HG02870 (cell line): ENCODE measurements at regions not wholly inside any gene's neighbourhood (a gene's known extent, or its start where the extent isn't known, plus 50 kb on each side); places are given as distances from the start of the nearest gene placed in this dataset.
"Not testable (repeated sequence)": the region's sequence is repeated elsewhere in the genome, so short reads cannot be mapped to it uniquely, and the experiment has no call there.

Source experiments
- ATAC-seq: cut with Tn5 transposase; IDR thresholded peaks from one replicate; pipeline ENCODE4 v1.9.1; 2021; ENCODE audit warnings: mild to moderate bottlenecking, moderate library complexity; ENCODE audit not compliant: unreplicated experiment

DNA sequence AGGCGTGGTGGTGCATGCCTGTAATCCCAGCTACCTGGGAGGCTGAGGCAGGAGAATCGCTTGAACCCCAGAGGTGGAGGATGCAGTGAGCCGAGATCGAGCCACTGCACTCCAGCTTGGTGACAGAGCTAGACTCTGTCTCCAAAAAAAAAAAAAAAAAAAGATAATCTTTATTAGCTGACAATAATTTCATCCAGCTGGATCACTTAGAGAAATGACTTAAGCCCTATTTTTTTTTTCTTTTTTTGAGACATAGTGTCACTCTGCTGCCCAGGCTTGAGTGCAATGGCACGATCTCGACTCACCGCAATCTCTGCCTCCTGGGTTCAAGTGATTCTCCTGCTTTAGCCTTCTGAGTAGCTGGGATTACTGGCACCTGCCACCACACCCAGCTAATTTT, 51.6 kb upstream of the MAP4K4 start:
- ATAC-seq: not testable (repeated sequence)

DNA sequence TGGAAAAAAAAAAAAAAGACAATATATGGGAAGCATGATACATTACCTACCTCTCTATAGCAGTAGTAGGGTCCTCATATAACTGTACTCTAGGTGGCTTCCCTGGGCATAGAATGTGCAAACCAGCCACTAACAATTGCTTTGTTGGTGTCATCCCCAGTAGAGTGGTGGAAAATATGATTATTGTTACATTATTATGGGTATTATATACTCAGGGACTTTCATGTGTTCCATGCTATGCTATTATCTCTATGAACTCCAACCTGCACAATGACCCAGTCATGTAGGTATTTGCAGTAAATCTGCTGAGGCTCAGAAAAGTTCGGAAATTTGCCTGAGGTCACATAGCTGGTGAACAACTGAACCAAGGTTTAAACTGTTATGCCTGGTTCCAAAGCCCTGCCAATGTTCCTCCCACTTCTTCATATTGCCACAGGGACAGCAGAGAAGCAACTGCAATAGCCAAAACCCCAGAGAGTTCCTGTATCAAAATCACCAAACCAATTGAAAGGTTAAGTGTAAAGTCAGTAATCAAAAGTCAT, 52.6 kb upstream of the MAP4K4 start:
- ATAC-seq: no peak

DNA sequence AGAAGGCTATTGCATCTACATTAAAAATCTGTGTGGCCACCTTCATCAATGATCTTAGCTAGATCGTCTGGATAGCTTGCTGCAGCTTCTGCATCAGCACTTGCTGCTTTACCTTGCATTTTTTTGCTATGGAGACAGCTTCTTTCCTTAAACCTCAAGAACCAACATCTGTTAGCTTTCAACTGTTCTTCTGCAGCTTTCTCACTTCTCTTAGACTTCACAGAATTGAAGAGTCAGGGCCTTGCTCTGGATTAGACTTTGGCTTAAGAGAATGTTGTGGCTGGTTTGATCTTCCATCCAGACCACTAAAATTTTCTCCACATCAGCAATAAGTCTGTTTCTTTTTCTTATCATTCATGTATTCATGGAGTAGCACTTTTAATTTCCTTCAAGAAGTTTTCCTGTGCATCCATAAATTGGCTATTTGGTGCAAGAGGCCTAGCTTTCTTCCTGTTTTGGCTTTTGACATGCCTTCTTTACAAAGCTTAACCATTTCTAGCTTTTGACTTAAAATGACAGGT, 54.4 kb upstream of the MAP4K4 start:
- no peak for ATAC-seq

DNA sequence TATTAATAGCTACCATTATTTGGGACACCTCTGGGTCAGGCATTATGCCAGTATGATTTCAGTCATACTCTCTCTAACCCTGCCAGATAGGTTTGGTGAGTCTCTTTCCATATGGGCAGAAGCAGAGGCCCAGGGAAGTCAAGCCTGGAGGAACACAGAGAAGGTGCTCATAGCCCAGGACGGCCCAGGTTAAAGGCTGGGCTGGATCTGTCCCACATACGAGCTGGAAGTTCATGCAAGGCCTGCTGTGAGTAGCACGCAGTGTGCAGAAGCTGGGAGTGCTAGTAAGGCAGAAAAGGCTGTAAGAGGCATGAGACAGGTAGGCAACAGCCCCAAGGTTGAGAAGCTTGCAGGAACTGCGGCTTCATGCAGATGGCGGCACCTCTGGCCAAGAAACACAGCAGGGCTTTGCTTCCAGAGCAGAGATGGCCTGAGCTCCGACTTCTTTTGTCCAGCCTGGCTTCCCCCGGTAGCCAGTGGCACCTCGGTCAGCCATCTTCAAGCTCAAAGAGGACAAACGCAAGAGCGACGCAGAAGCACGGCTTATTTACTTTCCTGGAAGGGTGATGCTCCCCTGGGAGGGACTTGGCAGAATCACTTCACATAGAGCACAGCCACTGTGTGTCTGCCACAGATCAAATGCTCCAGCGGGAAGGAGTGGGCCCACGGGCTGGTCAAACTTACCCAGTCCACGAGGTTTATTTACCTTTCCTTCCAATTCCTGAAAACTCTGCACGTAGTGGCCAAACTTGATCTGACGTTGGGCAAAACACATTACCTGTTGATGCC, 58.5 kb upstream of the MAP4K4 start:
- no peak for ATAC-seq

DNA sequence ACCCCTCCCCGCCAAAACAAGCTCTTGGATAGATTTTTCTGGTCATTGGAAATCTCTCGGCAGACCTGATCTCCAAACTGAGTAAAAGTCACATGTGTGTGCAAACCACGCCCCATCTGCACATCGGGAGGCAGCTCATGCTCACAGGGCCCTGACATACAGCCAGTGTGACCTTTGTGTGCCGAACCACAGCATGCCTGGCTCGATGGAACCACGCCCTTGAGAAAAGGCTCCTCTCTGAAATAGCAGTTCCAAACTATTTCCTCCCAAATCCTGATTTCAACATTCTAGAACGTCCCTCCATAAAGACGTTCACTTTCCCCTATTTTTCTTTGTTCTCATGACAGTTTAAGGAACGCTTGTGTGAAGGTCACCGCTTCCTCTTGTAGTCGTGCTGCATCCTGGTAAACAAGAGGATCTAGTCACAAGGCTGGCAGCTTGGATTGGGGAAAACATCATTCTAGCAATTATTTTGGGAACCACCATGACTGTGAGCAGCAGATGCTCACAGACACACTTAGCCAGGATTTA, 59.3 kb upstream of the MAP4K4 start:
- no peak for ATAC-seq

DNA sequence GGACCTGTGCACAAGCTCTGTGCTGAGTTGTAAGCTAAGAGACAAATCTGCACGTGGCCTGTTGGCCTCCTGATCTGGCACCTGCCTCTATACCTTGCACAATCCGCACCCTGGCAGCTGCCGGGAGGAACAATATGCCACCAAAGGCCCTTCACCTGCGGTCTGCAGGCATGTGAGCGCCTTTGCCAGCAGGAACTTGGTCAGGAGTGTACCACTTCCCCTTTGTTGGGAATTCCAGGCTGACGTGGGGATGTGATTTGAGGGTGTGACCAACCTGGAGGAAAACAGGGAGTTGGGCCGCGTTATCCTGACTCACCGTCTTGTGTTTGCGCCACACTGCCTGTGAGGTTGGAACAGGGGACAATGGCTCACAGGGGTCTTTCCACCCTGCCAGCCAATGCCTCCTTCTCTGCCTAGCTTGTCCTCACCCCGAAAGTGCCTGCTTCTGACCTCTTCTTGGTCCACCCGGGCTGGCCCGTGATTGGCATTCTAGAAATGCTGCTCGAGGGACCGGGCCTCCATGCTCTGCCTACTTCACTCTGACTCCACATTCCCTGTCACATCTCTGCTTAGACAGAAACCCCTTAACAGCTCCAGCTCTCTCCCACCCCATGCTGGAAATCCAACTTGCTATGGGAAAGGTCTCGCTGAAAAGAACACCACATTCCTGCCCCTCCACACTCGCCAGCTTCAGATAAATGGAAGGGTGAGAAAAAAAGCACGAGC, 67.1 kb upstream of the MAP4K4 start:
- no peak for ATAC-seq

DNA sequence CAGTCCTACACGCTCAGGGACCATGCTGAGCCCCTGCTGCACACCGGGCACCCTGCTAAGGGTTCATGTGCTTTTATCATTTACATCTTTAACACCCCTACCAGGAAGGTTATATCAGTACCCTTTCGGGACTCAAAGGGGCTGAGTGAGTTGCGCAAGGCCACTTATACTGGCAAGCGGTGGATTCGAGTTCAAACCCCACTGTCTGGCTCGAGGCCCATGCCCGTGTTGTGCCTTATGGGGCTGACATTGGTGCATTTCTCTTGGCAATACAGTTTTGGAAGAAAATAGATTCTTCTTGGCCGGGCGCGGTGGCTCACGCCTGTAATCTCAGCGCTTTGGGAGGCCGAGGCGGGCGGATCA, 69.5 kb upstream of the MAP4K4 start:
- ATAC-seq: no peak

DNA sequence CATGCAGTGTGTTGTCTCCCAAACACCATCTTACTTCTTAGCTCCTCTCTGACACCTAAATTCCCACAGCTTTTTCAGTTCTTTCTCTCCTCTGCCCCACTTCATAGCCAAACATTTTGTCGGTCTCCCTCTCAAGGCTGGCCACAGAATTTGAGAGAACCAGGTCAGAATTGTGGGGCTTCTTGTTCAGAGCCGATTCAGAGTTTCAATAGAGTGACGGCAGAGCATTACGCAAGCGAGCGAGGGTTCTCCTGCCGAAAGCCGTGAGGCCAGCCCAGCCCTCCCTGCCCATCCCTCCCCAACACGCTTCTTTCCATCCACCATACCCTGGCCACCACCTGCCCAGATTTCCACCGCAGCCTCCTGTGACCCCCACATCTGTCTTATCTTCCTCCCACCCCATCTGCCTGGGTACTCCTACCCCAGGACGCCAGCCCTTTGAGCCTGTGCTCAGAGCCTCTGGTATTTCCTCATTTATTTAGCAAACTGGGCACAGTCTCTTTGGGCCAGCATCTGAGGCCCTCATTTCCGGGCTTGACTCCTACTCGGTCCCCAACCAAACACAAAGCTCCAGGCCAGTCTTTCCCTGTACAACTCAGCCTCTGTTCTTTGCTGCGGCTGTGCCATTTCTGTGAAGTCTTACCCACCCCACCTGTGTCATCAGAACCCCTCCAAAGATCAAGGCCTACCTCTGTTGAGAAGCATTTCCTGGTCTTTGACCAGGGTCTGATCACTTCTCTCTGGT, 70.0 kb upstream of the MAP4K4 start:
- no peak for ATAC-seq

DNA sequence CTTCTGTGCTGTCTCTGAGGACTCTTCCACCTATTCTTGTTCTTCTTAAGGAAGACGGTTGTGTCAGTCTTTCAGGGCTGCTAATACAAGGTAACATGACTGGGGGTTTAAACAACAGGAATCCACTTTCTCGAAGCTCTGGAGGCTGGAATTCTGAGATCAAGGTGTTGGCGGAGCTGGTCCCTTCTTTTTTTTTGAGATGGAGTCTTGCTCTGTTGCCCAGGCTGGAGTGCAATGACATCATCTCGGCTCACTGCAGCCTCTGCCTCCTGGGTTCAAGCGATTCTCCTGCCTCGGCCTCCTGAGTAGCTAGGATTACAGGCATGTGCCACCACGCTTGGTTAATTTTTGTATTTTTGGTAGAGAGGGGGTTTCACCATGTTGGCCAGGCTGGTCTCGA, 71.7 kb upstream of the MAP4K4 start:
- ATAC-seq: not testable (repeated sequence)

DNA sequence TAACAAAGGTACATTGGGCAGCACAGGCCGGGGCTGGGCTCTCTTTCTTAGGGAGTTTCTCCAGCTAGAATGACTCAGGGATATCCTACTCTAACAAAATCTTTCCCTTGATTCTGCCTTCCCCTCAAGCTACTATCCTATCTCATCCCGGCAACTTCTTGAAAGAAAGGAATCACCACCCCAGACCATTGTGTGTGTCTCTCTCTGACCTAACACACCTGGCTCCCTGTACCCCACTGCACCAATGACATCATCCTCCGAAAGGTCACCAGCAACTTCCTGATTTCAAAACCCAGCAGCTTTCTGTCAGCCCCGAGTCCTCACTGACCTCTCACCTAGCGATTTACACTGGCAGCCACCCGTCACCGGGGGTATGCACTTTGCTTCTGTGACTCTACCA, 72.1 kb upstream of the MAP4K4 start:
- no peak for ATAC-seq

DNA sequence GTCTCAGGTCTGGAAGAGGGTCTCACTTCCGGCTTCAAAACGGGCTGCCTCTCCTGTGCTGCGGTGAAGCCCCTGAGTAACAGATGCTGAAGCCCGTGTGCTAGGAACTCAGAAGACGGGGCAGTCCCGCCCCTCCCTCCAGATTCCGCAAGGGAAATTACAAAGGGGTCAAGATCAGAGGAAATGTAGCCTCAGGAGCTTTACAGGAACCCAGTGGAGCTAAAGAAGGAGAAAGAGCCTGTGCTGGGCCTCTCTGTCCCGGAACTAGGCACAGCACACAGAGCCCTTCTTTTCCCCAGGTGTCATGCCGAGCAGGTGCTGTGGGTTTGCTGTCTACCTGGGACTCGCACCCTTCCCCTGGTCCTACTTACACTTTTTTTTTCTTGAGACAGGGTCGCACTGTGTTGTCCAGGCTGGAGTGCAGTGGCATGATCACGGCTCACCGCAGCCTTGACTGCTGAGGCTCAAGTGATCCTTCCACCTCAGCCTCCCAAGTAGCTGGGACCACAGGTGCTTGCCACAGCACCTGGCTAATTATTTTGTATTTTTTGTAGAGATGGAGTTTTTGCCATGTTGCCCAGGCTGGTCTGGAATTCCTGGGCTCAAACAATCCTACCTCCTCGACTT, 72.7 kb upstream of the MAP4K4 start:
- no peak for ATAC-seq

DNA sequence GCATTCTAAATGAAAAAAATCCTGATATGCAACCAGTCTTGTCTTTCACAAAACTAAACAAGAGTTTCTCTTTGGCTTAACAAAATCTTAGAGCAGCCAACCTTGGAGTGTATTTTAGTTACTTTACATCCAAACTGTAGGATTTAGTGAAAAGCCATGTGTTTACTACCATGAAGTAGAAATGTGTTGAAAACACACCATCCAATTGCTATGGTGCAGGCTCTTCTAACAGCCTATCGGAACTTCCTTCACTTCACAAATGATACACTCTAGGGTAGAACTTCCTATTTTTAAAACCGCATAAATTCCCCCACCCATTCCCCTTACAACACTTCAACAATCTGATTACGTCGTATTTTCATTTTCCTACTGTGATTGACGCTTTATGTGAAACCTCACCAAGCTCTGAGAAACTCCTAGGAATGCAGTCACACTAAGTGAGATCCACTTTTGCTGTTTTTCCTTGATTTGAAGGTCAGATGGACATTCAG, 74.4 kb upstream of the MAP4K4 start:
- peak; percentile 71 for ATAC-seq

DNA sequence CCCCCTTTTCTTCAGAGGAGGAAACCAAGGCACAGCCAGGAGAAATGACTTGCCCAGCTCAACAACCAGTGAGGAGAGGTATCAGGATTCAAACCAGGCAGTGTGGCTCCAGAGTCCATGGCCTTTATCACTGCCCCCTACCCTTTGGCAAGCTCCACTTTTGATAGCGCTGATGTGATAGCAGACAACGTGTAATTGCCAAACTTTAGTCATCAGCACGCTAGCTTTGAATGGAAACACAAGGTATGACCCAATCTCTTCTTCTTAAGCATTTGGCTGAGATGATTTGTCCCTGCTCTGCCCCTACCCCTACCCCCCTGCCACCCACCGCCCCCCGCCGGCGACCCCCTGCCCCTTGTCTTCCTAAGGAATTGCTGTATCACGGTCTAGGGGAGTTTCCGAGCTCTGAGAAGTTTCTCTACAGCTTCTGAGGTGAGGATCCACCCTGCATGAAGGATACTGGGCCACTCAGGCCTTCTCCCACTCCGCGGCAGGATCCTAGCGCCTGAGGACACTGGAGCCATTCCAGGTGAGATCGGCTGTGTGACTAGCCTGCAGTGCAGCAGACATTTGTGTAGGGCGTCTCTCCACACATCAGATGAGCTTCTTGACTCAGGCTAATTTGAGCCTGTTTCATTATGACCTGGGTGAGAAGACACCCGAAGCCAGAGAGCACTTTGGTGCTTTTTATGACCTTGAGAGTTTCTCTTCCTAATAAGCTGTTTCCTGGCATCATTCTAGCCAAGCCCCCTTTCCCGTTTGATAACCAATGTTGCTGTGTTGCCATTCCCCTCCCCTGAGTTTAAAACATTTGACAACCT, 75.1 kb upstream of the MAP4K4 start:
- peak; percentile 93 for ATAC-seq

DNA sequence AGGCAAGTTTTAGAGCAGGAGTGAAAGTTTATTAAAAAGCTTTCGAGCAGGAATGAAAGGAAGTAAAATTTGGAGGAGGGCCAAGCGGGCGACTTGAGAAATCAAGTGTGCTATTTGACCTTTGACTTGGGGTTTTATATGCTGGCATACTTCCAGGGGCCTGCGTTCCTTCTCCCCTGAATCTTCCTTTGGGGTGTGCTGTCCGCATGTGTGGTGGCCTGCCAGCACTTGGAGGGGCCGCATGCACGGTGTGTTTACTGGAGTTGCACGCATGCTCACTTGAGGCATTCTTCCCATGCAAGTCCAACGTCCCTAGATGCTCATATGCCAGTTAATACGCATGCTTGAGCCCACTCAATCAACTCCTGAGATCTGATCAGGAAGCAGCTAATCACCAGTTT, 78.3 kb upstream of the MAP4K4 start:
- no peak for ATAC-seq

DNA sequence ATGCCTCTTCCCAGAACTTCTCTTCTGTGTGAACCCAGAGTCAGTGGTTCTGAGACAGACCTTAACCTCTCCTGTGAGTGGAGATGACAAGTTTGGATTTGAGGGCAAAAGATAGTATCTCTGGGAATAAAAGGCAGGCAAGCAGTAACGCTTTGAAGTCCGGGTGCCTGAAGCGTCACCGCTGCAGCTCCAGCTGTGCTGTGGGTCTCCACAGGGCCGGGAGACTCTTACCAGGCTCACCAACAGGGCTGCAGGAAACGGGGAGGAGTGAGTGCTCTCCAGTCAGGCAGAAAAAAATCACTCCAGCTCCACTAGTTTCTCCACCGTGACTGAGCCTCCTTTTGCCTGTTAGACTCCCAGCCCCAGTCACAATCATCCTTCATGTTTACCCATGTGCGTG, 79.7 kb upstream of the MAP4K4 start:
- no peak for ATAC-seq

DNA sequence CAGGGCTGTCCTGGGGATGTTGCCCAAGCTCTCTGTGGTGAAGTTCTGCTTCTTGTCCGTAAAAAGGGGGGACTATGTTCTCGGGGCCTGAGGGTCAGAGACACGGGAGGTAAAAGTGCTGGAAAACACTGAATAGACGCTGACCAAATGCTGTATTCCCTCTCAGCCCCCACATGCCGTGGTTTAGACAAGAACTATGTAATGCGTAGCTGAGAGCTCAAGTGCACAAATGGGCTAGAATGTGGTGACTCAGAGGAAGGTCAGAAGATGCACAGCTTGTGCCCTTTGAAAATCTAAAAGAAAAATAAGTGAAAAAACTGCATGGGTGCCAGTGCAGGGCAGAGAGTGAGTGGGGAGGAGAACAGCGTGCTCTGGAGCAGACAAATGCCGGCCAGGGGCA, 80.3 kb upstream of the MAP4K4 start:
- no peak for ATAC-seq

DNA sequence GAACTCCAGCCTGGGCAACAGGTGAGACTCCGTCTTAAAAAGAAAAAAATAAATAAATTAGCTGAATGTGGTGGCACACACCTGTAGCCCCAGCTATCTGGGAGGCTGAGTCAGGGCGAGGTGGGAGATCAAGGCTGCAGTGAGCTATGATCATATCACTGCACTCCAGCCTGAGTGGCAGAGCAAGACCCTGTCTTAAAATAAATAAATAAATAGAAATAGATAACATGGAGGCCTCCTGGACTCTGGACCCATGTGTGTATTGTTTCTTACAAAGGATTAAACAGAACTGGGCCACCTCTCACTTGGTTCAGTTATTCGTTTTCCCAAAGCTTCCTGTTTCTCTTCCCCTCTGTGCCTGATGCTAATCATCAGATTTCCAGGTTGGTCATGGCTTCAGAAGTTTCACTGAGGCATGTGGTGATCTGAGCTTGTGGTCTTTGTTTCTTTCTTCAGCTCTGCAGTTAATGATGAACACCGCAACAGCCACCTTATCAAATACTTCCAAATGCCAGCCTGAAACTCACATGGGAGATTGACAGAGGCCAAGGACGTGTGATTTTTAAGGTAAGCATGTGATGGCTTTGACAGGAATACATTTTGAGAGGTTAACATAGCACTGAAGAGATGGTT, 83.3 kb upstream of the MAP4K4 start:
- no peak for ATAC-seq

DNA sequence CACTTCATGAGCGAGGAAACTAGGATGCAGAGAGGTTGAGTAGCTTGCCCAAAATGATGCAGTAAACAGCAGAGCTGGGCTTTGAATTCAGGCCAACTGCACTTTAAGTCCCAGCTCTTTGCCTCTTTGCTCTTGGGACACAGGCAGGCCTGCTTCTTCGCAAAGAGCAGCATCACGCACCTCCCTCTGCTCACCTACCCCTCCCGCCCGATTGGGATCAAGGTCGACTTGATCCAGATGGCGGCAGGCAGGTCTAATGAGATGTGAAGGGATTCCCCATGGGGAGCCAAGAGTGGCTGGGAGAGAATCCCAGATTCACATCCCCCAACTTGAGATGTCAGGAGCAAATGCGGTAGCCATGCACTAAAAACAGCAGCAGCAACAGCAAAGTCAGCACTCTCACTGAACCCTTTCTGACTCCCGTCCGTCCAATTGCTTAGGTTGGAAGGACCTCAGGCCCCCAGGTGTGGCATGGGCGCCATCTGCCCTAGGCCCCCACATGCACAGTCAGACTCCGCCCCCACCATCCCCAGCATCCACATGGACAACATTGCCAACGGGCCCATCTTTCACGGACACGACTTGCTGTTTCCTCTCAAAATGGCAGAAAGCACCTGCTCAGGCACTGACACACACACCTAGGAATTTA, 84.3 kb upstream of the MAP4K4 start:
- no peak for ATAC-seq

DNA sequence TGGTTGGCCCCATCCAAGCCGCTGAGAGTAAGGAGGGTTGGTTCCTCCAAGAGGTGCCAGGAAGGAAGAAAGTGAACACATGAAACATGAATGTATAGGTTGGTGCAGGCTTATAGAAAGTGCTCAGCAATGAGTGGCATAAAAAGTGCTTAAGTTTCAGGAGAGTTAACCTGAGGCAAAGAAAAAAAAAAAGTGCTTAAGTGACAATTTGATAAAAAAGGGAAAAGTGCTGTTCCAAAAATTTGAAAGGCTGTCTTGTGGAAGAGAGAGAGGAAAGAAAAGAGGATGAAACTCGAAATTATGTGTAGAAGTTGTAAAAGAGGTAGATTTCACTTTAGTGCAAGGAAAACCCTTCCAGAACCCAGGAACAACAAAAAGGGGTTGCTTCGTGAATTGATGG, 85.5 kb upstream of the MAP4K4 start:
- ATAC-seq: no peak
